Fibroblast of lung (primary cell): ENCODE measurements at regions not wholly inside any gene's neighbourhood (a gene's known extent, or its start where the extent isn't known, plus 50 kb on each side); places are given as distances from the start of the nearest gene placed in this dataset.

Source experiments
- DNase-seq, 2 donors: peaks; one replicate each; pipeline versions ENCODE4 v3.0.0 to v3.0.0-alpha.2; 2010; ENCODE audit warnings: low read depth in 2 of 2
- H2AFZ ChIP-seq: 2 replicates; pipeline ENCODE4 v1.5.1; 2012; ENCODE audit warnings: low read length, control low read depth, inconsistent platforms
- H3K27ac ChIP-seq: 2 replicates; pipeline ENCODE4 v1.5.1; 2011; ENCODE audit warnings: low read length, control low read depth; ENCODE audit not compliant: insufficient read depth
- H3K27me3 ChIP-seq: 2 replicates; pipeline ENCODE4 v1.5.1; 2011; ENCODE audit warnings: mild to moderate bottlenecking, low read length; ENCODE audit not compliant: control insufficient read depth, insufficient read depth
- H3K36me3 ChIP-seq: 2 replicates; pipeline ENCODE4 v1.5.1; 2011; ENCODE audit warnings: low read length; ENCODE audit not compliant: control insufficient read depth, insufficient read depth
- H3K4me1 ChIP-seq: 2 replicates; pipeline ENCODE4 v1.5.1; 2011; ENCODE audit warnings: low read length; ENCODE audit not compliant: control insufficient read depth, insufficient read depth; ENCODE audit errors: extremely low read depth
- H3K4me2 ChIP-seq: 2 replicates; pipeline ENCODE4 v1.5.1; 2011; ENCODE audit warnings: low read length, control low read depth; ENCODE audit not compliant: insufficient read depth; ENCODE audit errors: extremely low read depth
- H3K4me3 ChIP-seq, 4 experiments: fragments of 200-600 bp in 1 of 4; sonication (generic) in 1 of 4; replicated peaks in 1 of 4; 2 replicates each; pipeline ENCODE4 v1.5.1; 2011 to 2016; ENCODE audit warnings: low read length in 4 of 4, low read depth in 3 of 4, mild to moderate bottlenecking in 3 of 4, control low read depth in 2 of 4, inconsistent platforms in 1 of 4, mixed read lengths in 1 of 4; ENCODE audit not compliant: insufficient read depth in 1 of 4; ENCODE audit errors: control extremely low read depth in 1 of 4
- H3K79me2 ChIP-seq: 2 replicates; pipeline ENCODE4 v1.5.1; 2012; ENCODE audit warnings: mild to moderate bottlenecking, low read length, inconsistent platforms; ENCODE audit not compliant: control insufficient read depth, insufficient read depth
- H3K9ac ChIP-seq: 2 replicates; pipeline ENCODE4 v1.5.1; 2011; ENCODE audit warnings: mild to moderate bottlenecking, low read length, control low read depth; ENCODE audit not compliant: insufficient read depth
- H3K9me3 ChIP-seq: 2 replicates; pipeline ENCODE4 v1.5.1; 2012; ENCODE audit warnings: low read depth, low read length; ENCODE audit not compliant: control insufficient read depth, insufficient read depth
- H4K20me1 ChIP-seq: 2 replicates; pipeline ENCODE4 v1.5.1; 2011; ENCODE audit warnings: low read length; ENCODE audit not compliant: control insufficient read depth, insufficient read depth; ENCODE audit errors: extremely low read depth
- CTCF ChIP-seq, 2 donors: IDR thresholded peaks in 1 of 2; conservative IDR thresholded peaks in 1 of 2; 1 replicate in 1 of 2; 2 replicates in 1 of 2; pipeline ENCODE4 v1.5.1; 2011 to 2012; ENCODE audit warnings: low read length in 2 of 2, control low read depth in 1 of 2, inconsistent platforms in 1 of 2, low read depth in 1 of 2, mild to moderate bottlenecking in 1 of 2
- EZH2 ChIP-seq: IDR thresholded peaks from 2 replicates; pipeline ENCODE4 v1.5.1; 2012; ENCODE audit warnings: low read length, control low read depth, mild to moderate bottlenecking; ENCODE audit errors: missing control alignments

GRCh38 chr2:144040834-144041233 is 479.1 kb downstream of the ZEB2 start:
- no peaks in the 10 kb centered on the region for H3K36me3 ChIP-seq
- H3K4me1 ChIP-seq: no peaks in the 10 kb centered on the region
- H3K27me3 ChIP-seq: no peaks in the 10 kb centered on the region
- no peak overlapping the region for H3K4me2 ChIP-seq
- no peaks in the 10 kb centered on the region for H3K9me3 ChIP-seq
- H3K4me3 ChIP-seq: no peak overlapping the region
- H3K9ac ChIP-seq: no peak overlapping the region
- TF ChIP-seq EZH2: no peak
- no peak for TF ChIP-seq CTCF (conservative IDR thresholded peaks at IDR 0.05 in 1 of 2, IDR thresholded peaks at IDR 0.05 in 1 of 2; ENCODE audit: low read depth in 1 of 2, low read length in 2 of 2)
- H3K79me2 ChIP-seq: no peaks in the 10 kb centered on the region
- H3K27ac ChIP-seq: no peak overlapping the region
- no peaks in the 10 kb centered on the region for H4K20me1 ChIP-seq
- H2AFZ ChIP-seq: no peak overlapping the region
- DNase-seq: no peak

DNA sequence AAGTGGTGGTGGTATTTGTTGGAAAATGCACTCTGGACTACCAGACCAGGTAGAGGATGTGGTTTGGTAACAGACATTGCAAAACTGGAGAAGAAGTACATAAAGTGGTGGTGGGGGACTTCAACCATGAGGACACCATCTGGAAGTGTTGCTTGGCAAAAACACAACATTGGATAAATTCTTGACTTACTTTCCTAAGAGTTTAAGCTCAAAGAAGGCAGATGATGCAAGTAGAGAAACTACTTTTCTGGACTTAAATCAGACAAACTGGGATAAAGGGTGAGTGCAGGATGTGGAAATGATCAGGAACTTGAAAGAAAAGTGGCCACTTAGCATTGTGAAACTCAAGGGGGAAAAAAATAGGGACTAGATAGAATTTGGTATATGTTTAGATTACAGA is 487.4 kb downstream of the ZEB2 start:
- no peak for TF ChIP-seq EZH2
- no peak for TF ChIP-seq CTCF (conservative IDR thresholded peaks at IDR 0.05 in 1 of 2, IDR thresholded peaks at IDR 0.05 in 1 of 2; ENCODE audit: low read depth in 1 of 2, low read length in 2 of 2)

GRCh38 chr2:144030791-144031190 is 489.1 kb downstream of the ZEB2 start:
- Histone ChIP-seq H4K20me1 (no peaks in the 10 kb centered on the region), H3K4me1 (no peaks in the 10 kb centered on the region), H3K79me2 (no peaks in the 10 kb centered on the region), H3K4me2 (no peak overlapping the region), H3K27me3 (no peaks in the 10 kb centered on the region), H3K36me3 (no peaks in the 10 kb centered on the region), H3K27ac (no peak overlapping the region), H3K4me3 (no peak overlapping the region), H2AFZ (no peak overlapping the region), H3K9me3 (no peaks in the 10 kb centered on the region), H3K9ac (no peak overlapping the region)
- no peak for DNase-seq
- no peak for TF ChIP-seq CTCF (conservative IDR thresholded peaks at IDR 0.05 in 1 of 2, IDR thresholded peaks at IDR 0.05 in 1 of 2; ENCODE audit: low read depth in 1 of 2, low read length in 2 of 2)
- no peak for TF ChIP-seq EZH2

More for the DNA sequence above, 487.4 kb downstream of the ZEB2 start:
- no peak overlapping the region for H3K9ac ChIP-seq
- H3K79me2 ChIP-seq: no peaks in the 10 kb centered on the region
- H3K4me2 ChIP-seq: no peak overlapping the region
- H3K27ac ChIP-seq: no peak overlapping the region
- no peaks in the 10 kb centered on the region for H3K4me1 ChIP-seq
- H3K4me3 ChIP-seq: no peak overlapping the region
- H2AFZ ChIP-seq: no peak overlapping the region
- no peaks in the 10 kb centered on the region for H4K20me1 ChIP-seq
- no peaks in the 10 kb centered on the region for H3K9me3 ChIP-seq
- H3K36me3 ChIP-seq: no peaks in the 10 kb centered on the region
- peak; percentile 6 to 84 for DNase-seq
- H3K27me3 ChIP-seq: no peaks in the 10 kb centered on the region
